Ascending aorta (tissue), 2 donors: ENCODE measurements at regions not wholly inside any gene's neighbourhood (a gene's known extent, or its start where the extent isn't known, plus 50 kb on each side); places are given as distances from the start of the nearest gene placed in this dataset.

Source experiments
- DNase-seq, 2 donors: peaks; one replicate each; pipeline ENCODE4 v3.0.0-alpha.2; 2019; ENCODE audit warnings: low spot score in 2 of 2
- H3K27ac ChIP-seq, 2 donors: fragments of 200-600 bp; sonication (generic); one replicate each; pipeline ENCODE4 v1.5.1; 2016 to 2017; ENCODE audit warnings: mild to moderate bottlenecking in 1 of 2
- H3K27me3 ChIP-seq: fragments of 200-600 bp; sonication (generic); one replicate; pipeline ENCODE4 v1.5.1; 2017
- H3K36me3 ChIP-seq, 2 donors: fragments of 200-600 bp; sonication (generic); one replicate each; pipeline ENCODE4 v1.5.1; 2016
- H3K4me1 ChIP-seq, 2 donors: fragments of 200-600 bp; sonication (generic); one replicate each; pipeline ENCODE4 v1.5.1; 2016 to 2017; ENCODE audit warnings: mild to moderate bottlenecking in 1 of 2
- H3K4me3 ChIP-seq, 2 donors: fragments of 200-600 bp; sonication (generic); one replicate each; pipeline ENCODE4 v1.5.1; 2016 to 2017; ENCODE audit warnings: mild to moderate bottlenecking in 1 of 2
- H3K9me3 ChIP-seq, 2 donors: fragments of 200-600 bp; sonication (generic); one replicate each; pipeline ENCODE4 v1.5.1; 2016
- intact Hi-C: fragments of 100-400 bp; cut with DNase I; formaldehyde crosslinking; loops from one replicate; pipeline ENCODE4 v1.15.1; 2023
- TF ChIP-seq, protein P1 (sequence below), 3 experiments: fragments of 200-600 bp in 2 of 3; fragments of 450-650 bp in 1 of 3; sonication (generic) in 2 of 3; IDR thresholded peaks; one replicate each; pipeline ENCODE4 v1.5.1; 2016 to 2019; ENCODE audit warnings: antibody characterized with exemption in 3 of 3, mild to moderate bottlenecking in 1 of 3, moderate library complexity in 1 of 3

DNA sequence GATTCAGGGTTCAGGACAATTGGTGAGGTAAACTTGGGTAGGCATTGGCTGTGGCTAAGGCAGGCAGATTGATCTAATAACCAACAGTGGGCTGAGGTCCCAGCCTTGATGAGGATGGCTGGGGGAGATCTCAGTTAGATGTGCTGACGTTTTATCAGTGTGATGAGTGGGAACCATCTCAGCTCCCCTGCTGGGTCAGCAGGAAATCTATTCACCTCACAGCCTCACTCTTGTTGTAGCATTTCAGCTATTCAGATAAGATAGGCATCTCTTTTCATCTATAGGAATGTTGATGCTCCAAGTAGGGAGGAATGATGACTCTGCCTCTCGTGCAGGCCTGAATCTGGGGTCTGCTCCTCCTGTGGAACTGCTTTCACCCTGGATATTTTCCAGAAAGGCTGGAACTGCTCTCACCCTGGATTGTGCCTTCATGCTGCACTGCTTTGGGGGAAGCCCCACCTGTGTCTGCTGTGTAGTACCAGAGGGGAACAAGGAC is 973.7 kb downstream of the NSUN3 start:
- H3K4me3 ChIP-seq = no peak overlapping the region
- H3K27ac ChIP-seq = no peak overlapping the region
- H3K36me3 ChIP-seq = no peaks in the 10 kb centered on the region
- DNase-seq = no peak
- TF ChIP-seq, protein P1, sequence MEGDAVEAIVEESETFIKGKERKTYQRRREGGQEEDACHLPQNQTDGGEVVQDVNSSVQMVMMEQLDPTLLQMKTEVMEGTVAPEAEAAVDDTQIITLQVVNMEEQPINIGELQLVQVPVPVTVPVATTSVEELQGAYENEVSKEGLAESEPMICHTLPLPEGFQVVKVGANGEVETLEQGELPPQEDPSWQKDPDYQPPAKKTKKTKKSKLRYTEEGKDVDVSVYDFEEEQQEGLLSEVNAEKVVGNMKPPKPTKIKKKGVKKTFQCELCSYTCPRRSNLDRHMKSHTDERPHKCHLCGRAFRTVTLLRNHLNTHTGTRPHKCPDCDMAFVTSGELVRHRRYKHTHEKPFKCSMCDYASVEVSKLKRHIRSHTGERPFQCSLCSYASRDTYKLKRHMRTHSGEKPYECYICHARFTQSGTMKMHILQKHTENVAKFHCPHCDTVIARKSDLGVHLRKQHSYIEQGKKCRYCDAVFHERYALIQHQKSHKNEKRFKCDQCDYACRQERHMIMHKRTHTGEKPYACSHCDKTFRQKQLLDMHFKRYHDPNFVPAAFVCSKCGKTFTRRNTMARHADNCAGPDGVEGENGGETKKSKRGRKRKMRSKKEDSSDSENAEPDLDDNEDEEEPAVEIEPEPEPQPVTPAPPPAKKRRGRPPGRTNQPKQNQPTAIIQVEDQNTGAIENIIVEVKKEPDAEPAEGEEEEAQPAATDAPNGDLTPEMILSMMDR (IDR thresholded peaks at IDR 0.05) = no peak
- H3K9me3 ChIP-seq = no peaks in the 10 kb centered on the region
- no peaks in the 10 kb centered on the region for H3K4me1 ChIP-seq
- no peaks in the 10 kb centered on the region for H3K27me3 ChIP-seq
- intact Hi-C loops = no loop called here

DNA sequence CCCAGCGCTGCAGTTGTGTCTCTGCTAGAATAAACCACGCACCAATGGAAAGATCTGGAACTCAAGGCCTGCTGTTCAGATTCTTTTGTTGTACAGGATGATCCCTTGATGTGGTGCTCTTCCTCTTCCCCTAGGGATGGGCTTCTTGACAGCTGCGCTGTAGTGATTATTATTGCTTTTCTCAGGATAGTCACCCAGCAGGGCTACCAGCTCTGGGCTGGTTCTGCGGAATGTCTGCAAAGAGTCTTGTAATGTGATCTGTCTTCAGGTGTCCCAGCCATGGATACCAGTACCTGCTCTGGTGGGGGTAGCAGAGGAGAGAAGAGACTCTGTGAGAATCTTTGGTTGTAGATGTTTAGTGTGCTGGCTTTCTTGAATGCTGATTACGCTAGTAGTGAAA is 974.2 kb downstream of the NSUN3 start:
- intact Hi-C loops = no loop called here
- Histone ChIP-seq H3K9me3 (no peaks in the 10 kb centered on the region), H3K36me3 (no peaks in the 10 kb centered on the region), H3K4me3 (no peak overlapping the region), H3K27ac (no peak overlapping the region), H3K27me3 (no peaks in the 10 kb centered on the region), H3K4me1 (no peaks in the 10 kb centered on the region)
- TF ChIP-seq, protein P1 (IDR thresholded peaks at IDR 0.05) = no peak
- DNase-seq = no peak

DNA sequence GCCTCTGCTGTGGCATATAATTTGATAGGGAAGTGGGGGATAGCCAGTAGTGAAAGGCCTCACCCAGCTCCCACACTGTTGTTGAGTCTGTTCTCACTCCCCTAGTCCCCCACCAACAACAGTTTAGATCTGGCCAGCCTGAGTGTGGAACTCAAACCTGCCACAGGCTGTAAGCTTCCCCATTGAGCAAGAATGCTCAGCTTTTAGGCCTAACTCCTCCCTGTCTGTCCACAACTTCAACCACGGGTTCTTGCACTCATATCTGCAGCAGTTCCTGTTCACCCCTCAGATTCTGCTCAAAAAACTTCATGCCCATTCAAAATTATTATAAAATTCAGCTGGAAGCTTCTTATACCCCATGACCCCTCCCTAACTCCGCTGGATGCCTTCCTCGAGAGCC is 975.1 kb downstream of the NSUN3 start:
- Histone ChIP-seq H3K27ac (no peak overlapping the region), H3K27me3 (no peaks in the 10 kb centered on the region), H3K4me3 (no peak overlapping the region), H3K9me3 (no peaks in the 10 kb centered on the region), H3K36me3 (no peaks in the 10 kb centered on the region), H3K4me1 (no peaks in the 10 kb centered on the region)
- TF ChIP-seq, protein P1 (IDR thresholded peaks at IDR 0.05) = no peak
- intact Hi-C loops = no loop called here
- no peak for DNase-seq

DNA sequence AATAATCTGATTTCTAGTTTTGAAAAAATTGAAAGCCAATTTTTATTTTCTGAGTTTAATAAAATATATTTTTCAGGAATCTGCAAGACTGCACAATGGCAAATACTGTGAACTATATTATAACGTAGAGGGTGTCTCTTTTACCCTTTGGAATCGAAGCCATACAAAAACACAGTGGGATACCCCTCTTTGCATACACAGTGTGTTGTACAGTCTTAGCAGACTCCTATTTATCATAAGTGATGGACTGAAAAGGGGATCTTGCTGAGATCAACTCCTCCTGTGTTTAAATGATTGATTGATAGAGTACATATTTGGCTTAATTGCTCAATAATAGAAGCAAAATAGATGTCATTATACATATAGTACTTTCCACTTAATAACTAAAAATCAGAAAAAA is 981.2 kb downstream of the NSUN3 start:
- H3K4me3 ChIP-seq = no peak overlapping the region

DNA sequence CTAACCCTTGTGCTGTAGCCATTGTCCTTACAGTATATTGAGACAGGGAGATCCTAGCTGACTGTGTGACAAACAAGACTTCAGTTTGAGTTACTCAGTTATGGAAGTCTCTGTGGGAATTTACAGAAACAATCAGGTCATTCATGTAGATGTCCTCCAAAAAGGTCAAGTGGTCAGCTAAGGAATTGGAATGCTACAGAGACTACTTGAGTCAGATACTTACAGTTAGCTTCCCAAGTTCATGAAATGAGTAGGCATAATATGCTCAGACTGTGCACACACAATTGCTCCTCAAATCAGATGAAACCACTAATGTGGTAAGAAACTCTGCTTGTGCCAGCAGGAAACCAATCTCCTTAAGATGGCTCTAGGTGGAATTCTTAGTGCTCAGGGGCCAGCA is 985.7 kb downstream of the NSUN3 start:
- intact Hi-C loops = no loop called here
- H3K9me3 ChIP-seq = no peaks in the 10 kb centered on the region

More for the DNA sequence above, 981.2 kb downstream of the NSUN3 start:
- TF ChIP-seq, protein P1 (IDR thresholded peaks at IDR 0.05) = no peak
- Histone ChIP-seq H3K9me3 (no peaks in the 10 kb centered on the region), H3K4me1 (no peaks in the 10 kb centered on the region), H3K27ac (no peak overlapping the region), H3K27me3 (no peaks in the 10 kb centered on the region), H3K36me3 (no peaks in the 10 kb centered on the region)
- no peak for DNase-seq
- intact Hi-C loops = no loop called here

More for the DNA sequence above, 985.7 kb downstream of the NSUN3 start:
- no peaks in the 10 kb centered on the region for H3K4me1 ChIP-seq
- no peak for DNase-seq
- H3K4me3 ChIP-seq = no peak overlapping the region
- H3K36me3 ChIP-seq = no peaks in the 10 kb centered on the region
- H3K27ac ChIP-seq = no peak overlapping the region
- TF ChIP-seq, protein P1 (IDR thresholded peaks at IDR 0.05) = no peak
- H3K27me3 ChIP-seq = no peaks in the 10 kb centered on the region
